ENCODE measurements at regions not wholly inside any gene's neighbourhood (a gene's known extent, or its start where the extent isn't known, plus 50 kb on each side); places are given as distances from the start of the nearest gene placed in this dataset.

DNA sequence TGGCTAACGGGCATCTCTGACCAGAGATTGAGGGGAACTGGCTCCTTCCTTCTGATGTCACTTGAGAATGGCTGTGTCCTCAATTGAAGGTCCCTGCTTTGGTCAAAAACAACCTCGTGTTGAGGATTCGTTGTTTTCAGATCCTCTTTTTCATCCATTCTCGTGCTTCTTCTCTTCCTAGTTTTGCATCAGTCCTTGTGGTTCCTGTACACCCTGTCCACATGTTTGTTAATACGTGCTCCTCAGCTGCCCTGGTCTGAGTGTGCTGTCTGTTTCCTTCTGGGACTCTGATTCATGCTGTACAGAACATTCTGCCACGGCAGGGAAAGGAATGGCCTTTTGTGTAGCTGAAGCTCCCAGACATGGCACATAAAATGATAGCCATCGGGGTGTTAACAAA is 863.2 kb upstream of the GOT2 start:
- no peak for DNase-seq (ENCODE audit: low spot score)
- Mint-ChIP-seq H3K27me3 (ENCODE audit: low read depth) (no peaks in the 10 kb centered on the region), H3K27ac (no peak overlapping the region), H3K4me1 (ENCODE audit: low read depth) (peaks cover 2% of the 10 kb centered on the region), H3K9me3 (no peaks in the 10 kb centered on the region), H3K36me3 (ENCODE audit: low read depth) (no peaks in the 10 kb centered on the region), H3K4me3 (ENCODE audit: low read depth) (no peak overlapping the region)
- intact Hi-C loops (cut with micrococcal nuclease): no loop called here

DNA sequence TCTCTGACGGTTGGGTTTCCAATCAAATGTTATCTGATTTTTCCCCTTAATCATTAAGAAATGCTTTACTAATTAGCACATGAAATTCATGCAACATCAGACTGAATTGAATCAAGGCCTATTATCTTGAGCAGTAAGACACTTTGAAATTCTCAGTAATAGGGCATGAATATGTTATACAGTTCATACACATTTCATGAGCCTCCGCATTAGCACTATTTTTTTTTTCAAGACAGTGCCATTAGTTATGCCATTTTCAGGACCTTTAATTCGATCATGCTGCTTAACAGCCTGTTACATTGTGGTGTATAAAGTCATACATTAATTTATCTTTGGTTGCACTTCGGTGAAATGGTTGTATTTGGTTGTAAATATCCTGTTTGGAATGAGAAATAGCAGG is 862.6 kb upstream of the GOT2 start:
- Mint-ChIP-seq H3K27me3 (ENCODE audit: low read depth) (no peaks in the 10 kb centered on the region), H3K4me3 (ENCODE audit: low read depth) (no peak overlapping the region), H3K27ac (no peak overlapping the region), H3K36me3 (ENCODE audit: low read depth) (no peaks in the 10 kb centered on the region), H3K4me1 (ENCODE audit: low read depth) (peaks cover 2% of the 10 kb centered on the region), H3K9me3 (peaks cover 3% of the 10 kb centered on the region)
- no peak for DNase-seq (ENCODE audit: low spot score)
- intact Hi-C loops (cut with micrococcal nuclease): no loop called here

GRCh38 chr16:59593194-59593661 is 859.1 kb upstream of the GOT2 start:
- Mint-ChIP-seq H3K27ac (no peak overlapping the region), H3K36me3 (ENCODE audit: low read depth) (no peaks in the 10 kb centered on the region), H3K4me3 (ENCODE audit: low read depth) (no peak overlapping the region), H3K9me3 (peaks cover 5% of the 10 kb centered on the region), H3K4me1 (ENCODE audit: low read depth) (peaks cover 2% of the 10 kb centered on the region), H3K27me3 (ENCODE audit: low read depth) (no peaks in the 10 kb centered on the region)
- intact Hi-C loops (cut with micrococcal nuclease): no loop called here
- no peak for DNase-seq (ENCODE audit: low spot score)

- peaks cover 2% of the 10 kb centered on the region for H3K4me1 Mint-ChIP-seq (ENCODE audit: low read depth)
- no peaks in the 10 kb centered on the region for H3K27me3 Mint-ChIP-seq (ENCODE audit: low read depth)
- no peaks in the 10 kb centered on the region for H3K36me3 Mint-ChIP-seq (ENCODE audit: low read depth)
- intact Hi-C loops (cut with micrococcal nuclease): no loop called here
- no peak overlapping the region for H3K27ac Mint-ChIP-seq
- peaks cover 5% of the 10 kb centered on the region for H3K9me3 Mint-ChIP-seq
- DNase-seq (ENCODE audit: low spot score): no peak
- H3K4me3 Mint-ChIP-seq (ENCODE audit: low read depth): no peak overlapping the region
These were observed 857.4 kb upstream of the GOT2 start for GRCh38 chr16:59591480-59591879.

DNA sequence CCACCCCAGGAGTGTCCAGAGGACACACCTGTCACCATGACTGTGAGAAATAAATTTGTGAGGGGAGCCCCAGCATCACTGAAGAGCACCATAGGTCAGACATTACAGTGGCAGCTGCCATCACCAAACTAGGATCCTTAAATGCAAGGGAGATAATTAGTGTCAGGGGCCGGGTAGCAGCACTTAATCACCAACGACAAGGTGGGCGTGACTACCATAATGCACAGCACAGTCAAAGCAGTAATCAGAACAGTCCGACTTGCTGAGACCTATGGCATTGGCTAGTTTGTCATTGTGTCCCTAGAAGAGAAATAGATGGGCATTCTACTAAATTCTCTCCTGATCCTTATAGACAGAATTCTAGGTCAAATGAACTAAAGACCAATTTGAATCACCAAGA is 856.7 kb upstream of the GOT2 start:
- H3K4me3 Mint-ChIP-seq (ENCODE audit: low read depth): no peak overlapping the region
- intact Hi-C loops (cut with micrococcal nuclease): no loop called here
- H3K4me1 Mint-ChIP-seq (ENCODE audit: low read depth): peaks cover 2% of the 10 kb centered on the region
- H3K36me3 Mint-ChIP-seq (ENCODE audit: low read depth): no peaks in the 10 kb centered on the region
- H3K9me3 Mint-ChIP-seq: peaks cover 5% of the 10 kb centered on the region
- DNase-seq (ENCODE audit: low spot score): no peak
- no peak overlapping the region for H3K27ac Mint-ChIP-seq
- H3K27me3 Mint-ChIP-seq (ENCODE audit: low read depth): no peaks in the 10 kb centered on the region

DNA sequence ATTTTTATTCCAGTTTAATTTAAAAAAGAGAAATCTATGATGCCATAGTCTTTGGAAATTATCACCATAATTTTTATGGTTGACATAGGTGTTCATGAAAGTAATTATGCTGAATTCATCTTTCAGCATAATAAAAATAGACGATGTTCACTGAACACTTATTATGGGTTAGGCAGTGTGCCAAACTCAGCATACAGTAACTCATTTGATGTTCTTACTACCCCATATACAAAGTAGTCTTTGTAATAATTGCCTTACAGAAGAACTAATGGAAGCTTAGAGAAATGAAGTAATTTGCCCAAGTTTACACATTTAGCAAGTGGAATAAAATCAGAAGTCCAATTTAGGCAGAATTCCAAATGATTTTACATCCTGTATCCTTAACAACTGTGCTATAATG is 852.2 kb upstream of the GOT2 start:
- Mint-ChIP-seq H3K4me3 (ENCODE audit: low read depth) (no peak overlapping the region), H3K4me1 (ENCODE audit: low read depth) (no peaks in the 10 kb centered on the region), H3K27ac (no peak overlapping the region), H3K36me3 (ENCODE audit: low read depth) (no peaks in the 10 kb centered on the region), H3K9me3 (no peaks in the 10 kb centered on the region), H3K27me3 (ENCODE audit: low read depth) (no peaks in the 10 kb centered on the region)
- intact Hi-C loops (cut with micrococcal nuclease): no loop called here
- DNase-seq (ENCODE audit: low spot score): no peak

DNA sequence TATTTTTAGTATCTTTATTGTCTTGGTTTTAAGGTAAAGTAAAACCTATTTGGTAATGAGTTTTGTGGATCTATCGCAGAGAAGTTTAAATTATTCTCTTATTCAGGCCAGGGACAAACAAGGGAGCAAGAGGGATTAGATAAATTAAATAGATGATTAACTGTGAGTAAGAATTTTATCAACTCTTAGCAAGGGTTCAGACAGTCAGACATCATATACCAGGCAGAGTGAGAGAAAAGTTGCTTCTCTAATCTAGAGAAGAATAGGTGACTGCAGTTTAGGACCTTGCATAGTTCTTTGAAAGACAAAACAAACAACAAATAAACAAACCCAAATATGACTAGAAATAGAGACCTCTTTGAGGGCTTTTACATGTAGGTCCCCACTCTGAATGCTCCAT is 840.2 kb upstream of the GOT2 start:
- intact Hi-C loops (cut with micrococcal nuclease): no loop called here
- H3K4me3 Mint-ChIP-seq (ENCODE audit: low read depth): no peak overlapping the region
- H3K27ac Mint-ChIP-seq: no peak overlapping the region
- no peaks in the 10 kb centered on the region for H3K36me3 Mint-ChIP-seq (ENCODE audit: low read depth)
- H3K27me3 Mint-ChIP-seq (ENCODE audit: low read depth): no peaks in the 10 kb centered on the region
- peaks cover 11% of the 10 kb centered on the region for H3K9me3 Mint-ChIP-seq
- no peak for DNase-seq (ENCODE audit: low spot score)
- no peaks in the 10 kb centered on the region for H3K4me1 Mint-ChIP-seq (ENCODE audit: low read depth)

DNA sequence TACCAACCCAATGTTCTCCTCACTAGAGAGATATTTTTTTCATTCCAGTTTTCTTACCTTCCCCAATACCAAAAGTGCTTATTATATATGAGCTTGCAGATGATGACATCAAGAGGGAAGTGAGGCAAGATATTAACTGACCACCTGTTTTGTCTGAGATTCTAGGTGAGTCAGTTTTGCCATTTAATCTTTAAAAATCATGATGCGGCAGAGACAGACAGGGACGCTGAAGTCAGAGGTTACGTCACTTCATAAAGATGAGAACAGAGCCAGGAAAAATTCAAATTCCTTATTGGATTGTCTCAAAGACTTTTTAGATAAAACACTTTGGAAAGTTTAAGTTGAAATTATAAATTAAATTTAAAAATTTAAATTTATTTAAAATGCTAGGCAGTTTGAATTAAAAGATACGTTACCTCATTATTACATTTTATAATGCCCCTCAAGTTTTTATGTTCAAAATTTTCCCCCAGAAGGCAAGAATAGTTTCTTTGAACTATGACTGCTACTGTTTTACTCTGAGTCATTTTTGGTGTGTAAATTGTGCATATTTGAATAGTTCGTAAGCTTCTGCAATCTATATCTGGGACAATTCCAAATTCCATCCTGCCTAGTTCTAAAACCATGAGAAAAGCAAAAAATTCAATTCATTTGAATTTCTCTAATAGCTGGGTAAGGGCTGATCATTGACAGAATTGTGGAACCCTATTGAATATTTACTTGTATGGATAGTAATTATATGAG is 839.6 kb upstream of the GOT2 start:
- H3K4me1 Mint-ChIP-seq (ENCODE audit: low read depth): no peaks in the 10 kb centered on the region
- no peak overlapping the region for H3K4me3 Mint-ChIP-seq (ENCODE audit: low read depth)
- intact Hi-C loops (cut with micrococcal nuclease): no loop called here
- no peaks in the 10 kb centered on the region for H3K27me3 Mint-ChIP-seq (ENCODE audit: low read depth)
- peaks cover 11% of the 10 kb centered on the region for H3K9me3 Mint-ChIP-seq
- no peaks in the 10 kb centered on the region for H3K36me3 Mint-ChIP-seq (ENCODE audit: low read depth)
- H3K27ac Mint-ChIP-seq: no peak overlapping the region
- DNase-seq (ENCODE audit: low spot score): no peak

DNA sequence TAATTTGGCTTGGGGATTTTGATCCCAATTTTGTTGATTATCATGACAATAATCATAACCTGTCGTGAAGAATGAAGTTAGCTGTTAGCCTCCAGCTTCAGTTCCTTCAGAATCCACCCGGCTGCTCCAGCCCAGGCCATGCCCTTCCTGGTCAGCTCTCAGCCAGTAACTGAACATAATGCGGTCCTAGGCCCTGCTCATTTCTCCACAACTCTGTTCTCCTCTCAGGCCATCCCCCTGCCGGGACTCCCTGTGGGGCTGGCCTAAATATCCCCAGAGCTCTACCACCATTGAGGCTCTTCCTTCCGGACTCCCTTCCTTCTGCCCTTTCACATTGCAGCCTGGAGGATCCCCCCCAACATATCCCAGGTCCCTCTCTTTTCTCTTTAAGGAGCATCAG is 833.4 kb upstream of the GOT2 start:
- Mint-ChIP-seq H3K4me3 (ENCODE audit: low read depth) (no peak overlapping the region), H3K4me1 (ENCODE audit: low read depth) (no peaks in the 10 kb centered on the region)

DNA sequence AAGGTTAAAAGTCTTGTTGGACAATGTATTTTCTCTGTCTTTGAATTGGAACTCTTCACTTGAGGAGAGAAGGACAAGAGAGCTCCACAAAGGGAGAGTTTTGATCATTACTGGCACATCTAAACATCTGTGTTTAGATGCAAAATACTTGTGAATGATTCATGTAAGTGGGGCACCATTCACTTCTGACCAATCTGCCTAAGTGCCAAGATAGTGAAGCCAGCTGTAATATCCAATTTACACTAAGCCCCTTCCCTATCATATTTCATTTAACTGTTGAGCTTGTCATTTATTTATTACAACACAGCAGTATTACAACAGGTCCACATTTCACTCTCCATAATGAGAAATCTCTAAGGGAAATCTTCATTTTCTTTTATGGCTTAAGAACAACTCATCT is 832.3 kb upstream of the GOT2 start:
- intact Hi-C loops (cut with micrococcal nuclease): no loop called here
- H3K27me3 Mint-ChIP-seq (ENCODE audit: low read depth): no peaks in the 10 kb centered on the region
- no peak overlapping the region for H3K27ac Mint-ChIP-seq
- H3K4me1 Mint-ChIP-seq (ENCODE audit: low read depth): no peaks in the 10 kb centered on the region
- DNase-seq (ENCODE audit: low spot score): no peak
- no peaks in the 10 kb centered on the region for H3K9me3 Mint-ChIP-seq
- H3K4me3 Mint-ChIP-seq (ENCODE audit: low read depth): no peak overlapping the region
- no peaks in the 10 kb centered on the region for H3K36me3 Mint-ChIP-seq (ENCODE audit: low read depth)

More for the DNA sequence above, 833.4 kb upstream of the GOT2 start:
- Mint-ChIP-seq H3K27me3 (ENCODE audit: low read depth) (no peaks in the 10 kb centered on the region), H3K36me3 (ENCODE audit: low read depth) (no peaks in the 10 kb centered on the region), H3K27ac (no peak overlapping the region), H3K9me3 (no peaks in the 10 kb centered on the region)
- DNase-seq (ENCODE audit: low spot score): no peak
- intact Hi-C loops (cut with micrococcal nuclease): no loop called here

- no peaks in the 10 kb centered on the region for H3K4me1 Mint-ChIP-seq (ENCODE audit: low read depth)
- H3K36me3 Mint-ChIP-seq (ENCODE audit: low read depth): no peaks in the 10 kb centered on the region
- H3K27me3 Mint-ChIP-seq (ENCODE audit: low read depth): no peaks in the 10 kb centered on the region
- peaks cover 3% of the 10 kb centered on the region for H3K9me3 Mint-ChIP-seq
- intact Hi-C loops (cut with micrococcal nuclease): no loop called here
- DNase-seq (ENCODE audit: low spot score): no peak
- no peak overlapping the region for H3K4me3 Mint-ChIP-seq (ENCODE audit: low read depth)
- no peak overlapping the region for H3K27ac Mint-ChIP-seq
These were observed 824.6 kb upstream of the GOT2 start for GRCh38 chr16:59558679-59559078.

- DNase-seq (ENCODE audit: low spot score): no peak
- H3K27ac Mint-ChIP-seq: no peak overlapping the region
- intact Hi-C loops (cut with micrococcal nuclease): no loop called here
- H3K9me3 Mint-ChIP-seq: peaks cover 9% of the 10 kb centered on the region
- no peaks in the 10 kb centered on the region for H3K4me1 Mint-ChIP-seq (ENCODE audit: low read depth)
- no peaks in the 10 kb centered on the region for H3K36me3 Mint-ChIP-seq (ENCODE audit: low read depth)
- H3K4me3 Mint-ChIP-seq (ENCODE audit: low read depth): no peak overlapping the region
- H3K27me3 Mint-ChIP-seq (ENCODE audit: low read depth): no peaks in the 10 kb centered on the region
These were observed 818.0 kb upstream of the GOT2 start for GRCh38 chr16:59552164-59552563.

GRCh38 chr16:59545721-59546120 is 811.6 kb upstream of the GOT2 start:
- Mint-ChIP-seq H3K4me3 (ENCODE audit: low read depth) (no peak overlapping the region), H3K4me1 (ENCODE audit: low read depth) (no peaks in the 10 kb centered on the region), H3K27me3 (ENCODE audit: low read depth) (no peaks in the 10 kb centered on the region), H3K9me3 (peaks cover 5% of the 10 kb centered on the region), H3K27ac (no peak overlapping the region), H3K36me3 (ENCODE audit: low read depth) (no peaks in the 10 kb centered on the region)
- intact Hi-C loops (cut with micrococcal nuclease): no loop called here
- DNase-seq (ENCODE audit: low spot score): no peak

DNA sequence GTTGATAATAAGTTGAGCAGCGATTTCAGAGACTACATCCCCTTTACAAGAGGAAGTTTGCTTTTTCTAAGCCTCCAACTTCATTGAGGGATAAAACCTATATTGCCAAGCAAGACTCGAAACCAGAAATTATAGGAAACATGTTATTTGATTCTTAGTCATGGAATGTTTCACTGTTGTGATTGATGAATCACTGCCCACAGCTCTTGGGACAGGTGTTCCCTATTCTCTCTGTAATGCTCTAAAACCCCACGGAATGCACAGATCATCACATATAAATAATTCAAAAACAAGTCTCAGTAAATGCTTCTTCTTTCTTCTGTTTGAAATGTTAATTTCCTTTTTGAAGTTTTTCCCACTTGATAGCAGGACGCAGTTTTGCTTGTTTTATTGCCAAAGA is 809.5 kb upstream of the GOT2 start:
- Mint-ChIP-seq H3K27ac (no peak overlapping the region), H3K27me3 (ENCODE audit: low read depth) (no peaks in the 10 kb centered on the region), H3K36me3 (ENCODE audit: low read depth) (no peaks in the 10 kb centered on the region), H3K4me3 (ENCODE audit: low read depth) (no peak overlapping the region), H3K9me3 (peaks cover 5% of the 10 kb centered on the region), H3K4me1 (ENCODE audit: low read depth) (no peaks in the 10 kb centered on the region)
- no peak for DNase-seq (ENCODE audit: low spot score)
- intact Hi-C loops (cut with micrococcal nuclease): no loop called here
